Esophagus squamous epithelium (tissue), 4 donors: ENCODE measurements at regions not wholly inside any gene's neighbourhood (a gene's known extent, or its start where the extent isn't known, plus 50 kb on each side); places are given as distances from the start of the nearest gene placed in this dataset.

Experiments used
- CTCF ChIP-seq, 6 experiments: fragments of 450-650 bp in 4 of 6; fragments of 200-600 bp in 2 of 6; sonication (generic) in 2 of 6; IDR thresholded peaks; one replicate each; pipeline ENCODE4 v1.5.1; 2016 to 2019; ENCODE audit warnings: antibody characterized with exemption in 6 of 6, mild to moderate bottlenecking in 4 of 6, moderate library complexity in 4 of 6
- POLR2A ChIP-seq, 4 donors: fragments of 450-650 bp; IDR thresholded peaks; one replicate each; pipeline ENCODE4 v1.6.1; 2017; ENCODE audit warnings: antibody characterized with exemption in 4 of 4, mild to moderate bottlenecking in 4 of 4, moderate library complexity in 3 of 4

GRCh38 chr11:26780376-26781085 lies 58.7 kb upstream of the SLC5A12 start:
- no peak for TF ChIP-seq CTCF (IDR thresholded peaks at IDR 0.05)
- TF ChIP-seq POLR2A (IDR thresholded peaks at IDR 0.05): no peak
